ENCODE measurements at regions not wholly inside any gene's neighbourhood (a gene's known extent, or its start where the extent isn't known, plus 50 kb on each side); places are given as distances from the start of the nearest gene placed in this dataset.

GRCh38 chr15:94162939-94163338 is 68.4 kb upstream of the MCTP2 start:
- no CpG with 5 or more reads among the region's 5 CpGs for WGBS (ENCODE audit: insufficient coverage)
- CTCF ChIA-PET: interaction anchor here (0.6 to 5.7 kb wide), 5 partner anchors 11 to 169 kb away, joined by 3 to 89 read pairs (median 4); no protein-coding TSS in a partner anchor

GRCh38 chr15:94154255-94154654 is 77.1 kb upstream of the MCTP2 start:
- Histone ChIP-seq H3K27me3 (replicated peaks in 1 of 2; ENCODE audit: control insufficient read depth in 2 of 2, extremely low read depth in 1 of 2, insufficient read depth in 2 of 2, low read length in 1 of 2) (peaks cover 0 to 6% of the 10 kb centered on the region in 2 experiments), H3K4me1 (ENCODE audit: control insufficient read depth in 1 of 2, extremely low read depth in 1 of 2, insufficient read depth in 2 of 2, low read length in 2 of 2) (no peaks in the 10 kb centered on the region), H3K27ac (ENCODE audit: low read length) (no peak overlapping the region), H3K4me3 (ENCODE audit: control insufficient read depth in 1 of 2, extremely low read depth in 1 of 2, low read length in 1 of 2) (no peak overlapping the region), H3K9me3 (no peaks in the 10 kb centered on the region), H3K36me3 (ENCODE audit: control insufficient read depth in 2 of 2, extremely low read depth in 1 of 2, insufficient read depth in 1 of 2, low read length in 1 of 2) (no peaks in the 10 kb centered on the region)
- WGBS (ENCODE audit: insufficient coverage): 71% methylated on average over 1 of the region's 3 CpGs
- peaks cover 0 to 3% (median 0%) of the 10 kb centered on the region in 3 donors for H3K9me3 Mint-ChIP-seq
- H3K27me3 Mint-ChIP-seq: peaks cover 26 to 29% of the 10 kb centered on the region in 2 donors
- ATAC-seq (replicated peaks in 1 of 4): no peak
- no peak for DNase-seq
- ChIA-PET CTCF (no interaction called here), POLR2A (no interaction called here)
- H3K27ac Mint-ChIP-seq: no peak overlapping the region
- no peaks in the 10 kb centered on the region for H3K4me1 Mint-ChIP-seq
- no peak overlapping the region for H3K4me3 Mint-ChIP-seq
- H3K36me3 Mint-ChIP-seq: no peaks in the 10 kb centered on the region

More at GRCh38 chr15:94162939-94163338, 68.4 kb upstream of the MCTP2 start:
- no peaks in the 10 kb centered on the region for H3K4me1 Mint-ChIP-seq
- ATAC-seq (replicated peaks in 1 of 4): no peak
- H3K36me3 ChIP-seq (ENCODE audit: control insufficient read depth in 2 of 2, extremely low read depth in 1 of 2, insufficient read depth in 1 of 2, low read length in 1 of 2): no peaks in the 10 kb centered on the region
- no peak overlapping the region for H3K27ac ChIP-seq (ENCODE audit: low read length)
- POLR2A ChIA-PET: interaction anchor here in 1 of 2 donors (0.7 kb wide), 1 partner anchor 83 kb away, joined by 3 read pairs; no protein-coding TSS in a partner anchor
- H3K4me3 Mint-ChIP-seq: no peak overlapping the region
- H3K4me3 ChIP-seq (ENCODE audit: control insufficient read depth in 1 of 2, extremely low read depth in 1 of 2, low read length in 1 of 2): no peak overlapping the region
- no peaks in the 10 kb centered on the region for H3K9me3 ChIP-seq
- no peak overlapping the region for H3K27ac Mint-ChIP-seq
- no peaks in the 10 kb centered on the region for H3K4me1 ChIP-seq (ENCODE audit: control insufficient read depth in 1 of 2, extremely low read depth in 1 of 2, insufficient read depth in 2 of 2, low read length in 2 of 2)
- no peaks in the 10 kb centered on the region for H3K36me3 Mint-ChIP-seq
- no peaks in the 10 kb centered on the region for H3K9me3 Mint-ChIP-seq
- no peaks in the 10 kb centered on the region for H3K27me3 ChIP-seq (replicated peaks in 1 of 2; ENCODE audit: control insufficient read depth in 2 of 2, extremely low read depth in 1 of 2, insufficient read depth in 2 of 2, low read length in 1 of 2)
- DNase-seq: no peak
- H3K27me3 Mint-ChIP-seq: peaks cover 7 to 12% of the 10 kb centered on the region in 2 donors

DNA sequence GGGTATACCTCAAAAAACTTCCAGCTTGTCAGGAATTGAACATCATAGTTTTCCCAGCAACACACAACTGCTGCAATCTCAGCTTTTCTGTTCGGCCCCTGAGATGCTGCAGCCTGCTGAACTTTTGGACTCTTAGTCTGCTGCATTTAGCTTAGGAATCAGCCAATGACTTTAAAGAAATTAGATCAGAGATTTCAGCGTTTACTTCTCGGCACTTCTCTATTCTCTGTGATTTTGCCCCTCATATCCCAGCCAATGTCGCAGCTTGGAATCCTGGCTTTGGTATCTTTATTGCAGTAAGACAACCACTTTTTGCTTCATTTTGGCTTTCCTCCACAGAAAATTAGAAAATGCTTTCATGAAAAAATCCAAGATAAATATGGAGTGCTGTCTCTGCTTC is 86.3 kb upstream of the MCTP2 start:
- Mint-ChIP-seq H3K27me3 (peaks cover 7 to 19% of the 10 kb centered on the region in 2 donors), H3K36me3 (no peaks in the 10 kb centered on the region), H3K4me3 (no peak overlapping the region), H3K4me1 (no peaks in the 10 kb centered on the region), H3K27ac (no peak overlapping the region), H3K9me3 (peaks cover 5 to 10% (median 6%) of the 10 kb centered on the region in 3 donors)
- Histone ChIP-seq H3K36me3 (ENCODE audit: control insufficient read depth in 2 of 2, extremely low read depth in 1 of 2, insufficient read depth in 1 of 2, low read length in 1 of 2) (no peaks in the 10 kb centered on the region), H3K27me3 (replicated peaks in 1 of 2; ENCODE audit: control insufficient read depth in 2 of 2, extremely low read depth in 1 of 2, insufficient read depth in 2 of 2, low read length in 1 of 2) (peaks cover 0 to 4% of the 10 kb centered on the region in 2 experiments), H3K9me3 (no peaks in the 10 kb centered on the region), H3K4me3 (ENCODE audit: control insufficient read depth in 1 of 2, extremely low read depth in 1 of 2, low read length in 1 of 2) (no peak overlapping the region), H3K4me1 (ENCODE audit: control insufficient read depth in 1 of 2, extremely low read depth in 1 of 2, insufficient read depth in 2 of 2, low read length in 2 of 2) (no peaks in the 10 kb centered on the region), H3K27ac (ENCODE audit: low read length) (no peak overlapping the region)
- ATAC-seq (replicated peaks in 1 of 4) (no peak), DNase-seq (no peak)
- ChIA-PET POLR2A (no interaction called here), CTCF (interaction anchor here (0.6 kb wide), 2 partner anchors 273 to 1635 kb away, joined by 3 to 9 read pairs; no protein-coding TSS in a partner anchor)
- WGBS (ENCODE audit: insufficient coverage): 83% methylated on average over 4 of the region's 4 CpGs

DNA sequence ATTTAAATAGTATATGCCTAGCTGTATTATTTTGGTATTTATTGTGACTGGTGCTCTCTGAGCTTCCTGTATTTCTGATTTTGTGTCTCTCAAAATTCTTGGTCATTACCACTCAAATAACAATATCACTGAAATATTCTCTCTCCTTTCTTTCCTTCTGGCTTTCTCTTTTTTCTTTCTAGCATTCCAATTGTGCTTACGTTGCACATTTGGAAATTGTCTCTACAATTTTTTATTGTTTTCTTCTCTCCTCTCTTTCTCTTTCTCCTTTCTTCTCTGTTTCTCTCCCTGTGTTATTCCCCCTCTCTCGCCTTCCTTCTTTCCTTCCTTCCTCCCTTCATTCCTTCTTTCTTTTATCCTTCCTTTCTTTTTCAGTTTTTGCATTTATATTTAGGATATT is 89.6 kb upstream of the MCTP2 start:
- Mint-ChIP-seq H3K4me3 (no peak overlapping the region), H3K9me3 (peaks cover 5 to 10% (median 6%) of the 10 kb centered on the region in 3 donors), H3K27ac (no peak overlapping the region), H3K27me3 (peaks cover 7 to 29% of the 10 kb centered on the region in 2 donors), H3K36me3 (no peaks in the 10 kb centered on the region), H3K4me1 (no peaks in the 10 kb centered on the region)
- no peak overlapping the region for H3K4me3 ChIP-seq (ENCODE audit: control insufficient read depth in 1 of 2, extremely low read depth in 1 of 2, low read length in 1 of 2)
- ChIA-PET CTCF (no interaction called here), POLR2A (no interaction called here)
- WGBS (ENCODE audit: insufficient coverage): no CpG with 5 or more reads among the region's 2 CpGs
- no peaks in the 10 kb centered on the region for H3K36me3 ChIP-seq (ENCODE audit: control insufficient read depth in 2 of 2, extremely low read depth in 1 of 2, insufficient read depth in 1 of 2, low read length in 1 of 2)
- H3K27ac ChIP-seq (ENCODE audit: low read length): no peak overlapping the region
- no peaks in the 10 kb centered on the region for H3K9me3 ChIP-seq
- peaks cover 0 to 4% of the 10 kb centered on the region in 2 experiments for H3K27me3 ChIP-seq (replicated peaks in 1 of 2; ENCODE audit: control insufficient read depth in 2 of 2, extremely low read depth in 1 of 2, insufficient read depth in 2 of 2, low read length in 1 of 2)
- DNase-seq (no peak), ATAC-seq (replicated peaks in 1 of 4) (no peak)
- H3K4me1 ChIP-seq (ENCODE audit: control insufficient read depth in 1 of 2, extremely low read depth in 1 of 2, insufficient read depth in 2 of 2, low read length in 2 of 2): no peaks in the 10 kb centered on the region

DNA sequence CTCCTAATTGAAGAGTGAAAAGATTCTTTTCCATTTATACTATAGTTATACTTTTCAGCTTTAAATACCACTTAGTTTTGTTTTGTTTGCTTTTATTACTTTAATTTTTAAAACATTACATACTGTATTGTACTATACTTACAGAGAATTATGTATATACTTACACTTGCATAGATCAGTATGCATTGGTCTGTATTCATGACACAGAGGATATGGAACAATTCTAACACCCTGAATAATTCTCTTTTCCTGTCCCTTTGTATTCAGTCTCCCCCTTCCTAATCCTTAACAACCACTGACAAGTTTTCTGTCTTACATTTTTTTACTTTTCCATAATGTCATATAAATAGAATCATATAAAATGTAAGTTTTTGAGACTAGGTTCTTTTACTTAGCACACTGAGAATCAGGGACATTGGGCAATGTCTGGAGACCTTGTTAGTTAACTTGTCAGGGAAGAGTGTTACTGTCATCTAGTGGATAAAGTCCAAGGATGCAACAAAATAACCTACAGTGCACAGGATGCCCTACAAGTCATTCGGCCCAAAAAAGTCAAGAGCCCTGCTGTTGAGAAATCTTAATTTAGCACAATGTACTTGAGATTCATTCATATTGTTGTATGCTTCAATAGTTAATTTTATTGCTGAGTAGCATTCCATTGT is 95.7 kb upstream of the MCTP2 start:
- no CpG with 5 or more reads among the region's 1 CpG for WGBS (ENCODE audit: insufficient coverage)
- POLR2A ChIA-PET: no interaction called here
- CTCF ChIA-PET: interaction anchor here in 1 of 2 donors (1.5 kb wide), 1 partner anchor 16 kb away, joined by 3 read pairs; no protein-coding TSS in a partner anchor
- DNase-seq (no peak), ATAC-seq (replicated peaks in 1 of 4) (no peak)
- Histone ChIP-seq H3K27ac (ENCODE audit: low read length) (no peak overlapping the region), H3K9me3 (no peaks in the 10 kb centered on the region), H3K4me1 (ENCODE audit: control insufficient read depth in 1 of 2, extremely low read depth in 1 of 2, insufficient read depth in 2 of 2, low read length in 2 of 2) (no peaks in the 10 kb centered on the region), H3K4me3 (ENCODE audit: control insufficient read depth in 1 of 2, extremely low read depth in 1 of 2, low read length in 1 of 2) (no peak overlapping the region), H3K27me3 (replicated peaks in 1 of 2; ENCODE audit: control insufficient read depth in 2 of 2, extremely low read depth in 1 of 2, insufficient read depth in 2 of 2, low read length in 1 of 2) (peaks cover 0 to 6% of the 10 kb centered on the region in 2 experiments), H3K36me3 (ENCODE audit: control insufficient read depth in 2 of 2, extremely low read depth in 1 of 2, insufficient read depth in 1 of 2, low read length in 1 of 2) (no peaks in the 10 kb centered on the region)
- Mint-ChIP-seq H3K36me3 (no peaks in the 10 kb centered on the region), H3K4me1 (no peaks in the 10 kb centered on the region), H3K27me3 (peaks cover 12 to 40% of the 10 kb centered on the region in 2 donors), H3K27ac (no peak overlapping the region), H3K9me3 (peaks cover 0 to 4% (median 2%) of the 10 kb centered on the region in 3 donors), H3K4me3 (no peak overlapping the region)

GRCh38 chr15:94131875-94132274 is 99.5 kb upstream of the MCTP2 start:
- peaks cover 0 to 6% of the 10 kb centered on the region in 2 experiments for H3K27me3 ChIP-seq (replicated peaks in 1 of 2; ENCODE audit: control insufficient read depth in 2 of 2, extremely low read depth in 1 of 2, insufficient read depth in 2 of 2, low read length in 1 of 2)
- ChIA-PET POLR2A (no interaction called here), CTCF (interaction anchor here in 1 of 2 donors (0.7 to 0.9 kb wide), 2 partner anchors 415 to 1044 kb away, joined by 3 read pairs; no protein-coding TSS in a partner anchor)
- H3K36me3 Mint-ChIP-seq: no peaks in the 10 kb centered on the region
- H3K4me1 Mint-ChIP-seq: no peaks in the 10 kb centered on the region
- no peaks in the 10 kb centered on the region for H3K4me1 ChIP-seq (ENCODE audit: control insufficient read depth in 1 of 2, extremely low read depth in 1 of 2, insufficient read depth in 2 of 2, low read length in 2 of 2)
- H3K36me3 ChIP-seq (ENCODE audit: control insufficient read depth in 2 of 2, extremely low read depth in 1 of 2, insufficient read depth in 1 of 2, low read length in 1 of 2): no peaks in the 10 kb centered on the region
- H3K27me3 Mint-ChIP-seq: peaks cover 12 to 30% of the 10 kb centered on the region in 2 donors
- H3K9me3 Mint-ChIP-seq: peaks cover 0 to 4% (median 2%) of the 10 kb centered on the region in 3 donors
- no peak for DNase-seq
- ATAC-seq (replicated peaks in 1 of 4): no peak
- no peak overlapping the region for H3K27ac Mint-ChIP-seq
- H3K4me3 ChIP-seq (ENCODE audit: control insufficient read depth in 1 of 2, extremely low read depth in 1 of 2, low read length in 1 of 2): no peak overlapping the region
- H3K4me3 Mint-ChIP-seq: no peak overlapping the region
- H3K27ac ChIP-seq (ENCODE audit: low read length): no peak overlapping the region
- H3K9me3 ChIP-seq: no peaks in the 10 kb centered on the region

Data from T-cell (primary cell).